ENCODE measurements at regions not wholly inside any gene's neighbourhood (a gene's known extent, or its start where the extent isn't known, plus 50 kb on each side); places are given as distances from the start of the nearest gene placed in this dataset.

DNA sequence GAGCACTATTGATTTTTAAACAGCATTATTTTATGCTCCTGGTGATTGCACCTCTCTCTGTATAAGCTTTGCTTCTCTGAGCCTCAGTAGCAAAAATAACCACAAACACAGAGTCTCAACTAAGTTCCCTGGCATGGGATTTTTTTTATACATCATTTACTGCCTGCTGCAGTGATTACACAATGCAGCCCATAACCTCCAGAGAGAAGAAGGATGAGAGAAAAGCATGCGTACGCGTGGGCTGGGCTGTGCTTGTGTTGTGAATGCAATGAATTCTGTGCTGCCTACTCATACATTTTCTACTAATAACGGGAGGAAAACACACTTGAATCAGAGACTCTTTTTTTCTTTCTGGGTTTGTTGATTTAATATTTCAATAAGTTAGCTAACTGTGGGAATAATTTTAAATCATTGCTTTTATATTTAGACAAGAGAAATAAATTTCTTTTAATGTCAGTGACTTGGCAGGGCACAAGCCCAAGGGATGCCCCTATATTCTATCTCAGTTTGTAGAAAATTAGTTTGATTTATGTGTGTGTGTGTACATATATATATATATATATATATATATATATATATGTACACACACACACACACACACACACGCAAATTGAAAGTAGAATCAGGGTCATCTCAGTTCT is 351.5 kb downstream of the MED10 start:
- H4K5ac ChIP-seq (ENCODE audit: insufficient read length, low read depth, low read length), result no peak overlapping the region
- H3K4me3 ChIP-seq (ENCODE audit: extremely low read depth in 1 of 4, insufficient read depth in 2 of 4, low read depth in 3 of 4, low read length in 4 of 4), result no peak overlapping the region
- no peaks in the 10 kb centered on the region for H3K27me3 ChIP-seq (replicated peaks in 1 of 4; ENCODE audit: control insufficient read depth in 3 of 4, extremely low read depth in 1 of 4, insufficient read depth in 3 of 4, low read length in 3 of 4)
- no peak overlapping the region for H3K14ac ChIP-seq (ENCODE audit: insufficient read length)
- POLR2A ChIA-PET (ENCODE audit: partially characterized antibody), result no interaction called here
- DNase-seq (ENCODE audit: low read depth in 1 of 2, low spot score in 2 of 2) (no peak), FAIRE-seq (no peak)
- no peak overlapping the region for H3K4me2 ChIP-seq (ENCODE audit: insufficient read depth in 1 of 2, low read depth in 2 of 2, low read length in 2 of 2)
- CTCF ChIA-PET (ENCODE audit: partially characterized antibody), result no interaction called here
- no peak overlapping the region for H2BK120ac ChIP-seq (replicated peaks; ENCODE audit: low read depth, low read length)
- H3K23ac ChIP-seq (ENCODE audit: insufficient read length), result no peak overlapping the region
- H3K18ac ChIP-seq (ENCODE audit: extremely low read depth, low read length), result no peak overlapping the region
- no peak overlapping the region for H4K91ac ChIP-seq (replicated peaks; ENCODE audit: insufficient read length, low read length)
- H4K8ac ChIP-seq (ENCODE audit: extremely low read depth, insufficient read depth, low read length), result no peak overlapping the region
- no peak overlapping the region for H3K9ac ChIP-seq (replicated peaks in 1 of 4; ENCODE audit: extremely low read depth in 1 of 4, low read depth in 3 of 4, low read length in 3 of 4)
- no peak overlapping the region for H2AFZ ChIP-seq (ENCODE audit: low read length)
- no peak overlapping the region for H3K4ac ChIP-seq (replicated peaks; ENCODE audit: insufficient read length, low read depth, low read length)
- H2AK5ac ChIP-seq (ENCODE audit: low read depth, low read length), result no peak overlapping the region
- H3K79me1 ChIP-seq (ENCODE audit: low read depth, low read length), result no peaks in the 10 kb centered on the region
- no peaks in the 10 kb centered on the region for H3K79me2 ChIP-seq (ENCODE audit: control insufficient read depth in 1 of 2, insufficient read depth in 2 of 2, low read length in 2 of 2)
- WGBS, 2 experiments (ENCODE audit: extremely low coverage in 1 of 2, insufficient coverage in 1 of 2, insufficient read length in 1 of 2, insufficient replicate concordance in 2 of 2, low coverage in 1 of 2, low lambda C conversion rate in 2 of 2, missing lambda C conversion rate in 1 of 2), result 70% methylated on average over 5 of the region's 5 CpGs; no CpG with 5 or more reads in 1 of the 2 experiments
- H3K9me3 ChIP-seq (ENCODE audit: insufficient read depth in 2 of 2, low read depth in 1 of 2, low read length in 1 of 2), result no peaks in the 10 kb centered on the region
- H2BK5ac ChIP-seq (ENCODE audit: low read depth, low read length), result no peak overlapping the region
- H2BK20ac ChIP-seq (ENCODE audit: low read length), result no peak overlapping the region
- no peak overlapping the region for H2BK12ac ChIP-seq (ENCODE audit: low read depth, low read length)
- no peak overlapping the region for H3K27ac ChIP-seq (ENCODE audit: low read depth, low read length)
- no peak overlapping the region for H3K56ac ChIP-seq (replicated peaks; ENCODE audit: insufficient read length, low read depth, low read length)
- H4K20me1 ChIP-seq (replicated peaks in 1 of 2; ENCODE audit: control insufficient read depth in 1 of 2, insufficient read depth in 2 of 2, low read length in 2 of 2), result no peaks in the 10 kb centered on the region
- no peaks in the 10 kb centered on the region for H3K36me3 ChIP-seq (ENCODE audit: control insufficient read depth in 2 of 4, insufficient read depth in 4 of 4, low read length in 3 of 4)
- H3K23me2 ChIP-seq (ENCODE audit: low read depth, low read length), result no peaks in the 10 kb centered on the region
- H3K4me1 ChIP-seq (replicated peaks in 1 of 4; ENCODE audit: control insufficient read depth in 3 of 4, insufficient read depth in 4 of 4, low read length in 3 of 4), result no peaks in the 10 kb centered on the region
- H2BK15ac ChIP-seq (ENCODE audit: low read length), result no peak overlapping the region
- TF ChIP-seq, protein P1, sequence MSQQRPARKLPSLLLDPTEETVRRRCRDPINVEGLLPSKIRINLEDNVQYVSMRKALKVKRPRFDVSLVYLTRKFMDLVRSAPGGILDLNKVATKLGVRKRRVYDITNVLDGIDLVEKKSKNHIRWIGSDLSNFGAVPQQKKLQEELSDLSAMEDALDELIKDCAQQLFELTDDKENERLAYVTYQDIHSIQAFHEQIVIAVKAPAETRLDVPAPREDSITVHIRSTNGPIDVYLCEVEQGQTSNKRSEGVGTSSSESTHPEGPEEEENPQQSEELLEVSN (IDR thresholded peaks at IDR 0.05), result no peak
- TF ChIP-seq, protein P2, sequence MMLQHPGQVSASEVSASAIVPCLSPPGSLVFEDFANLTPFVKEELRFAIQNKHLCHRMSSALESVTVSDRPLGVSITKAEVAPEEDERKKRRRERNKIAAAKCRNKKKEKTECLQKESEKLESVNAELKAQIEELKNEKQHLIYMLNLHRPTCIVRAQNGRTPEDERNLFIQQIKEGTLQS (IDR thresholded peaks at IDR 0.05; ENCODE audit: insufficient read depth, low read depth, low read length), result no peak
- TF ChIP-seq TBP (IDR thresholded peaks at IDR 0.05; ENCODE audit: low read depth, low read length) (no peak), TAF7 (optimal IDR thresholded peaks at IDR 0.05; ENCODE audit: borderline replicate concordance, low read depth, low read length) (no peak), SIN3A (conservative IDR thresholded peaks at IDR 0.05 in 1 of 2, IDR thresholded peaks at IDR 0.05 in 1 of 2; ENCODE audit: low read depth in 1 of 2, low read length in 2 of 2) (no peak), RBBP5 (IDR thresholded peaks at IDR 0.05; ENCODE audit: borderline replicate concordance, low read depth, low read length) (no peak), RNF2 (IDR thresholded peaks at IDR 0.05; ENCODE audit: borderline replicate concordance, low read depth, low read length, missing control alignments, poor library complexity, severe bottlenecking) (no peak)
- TF ChIP-seq, protein P3, sequence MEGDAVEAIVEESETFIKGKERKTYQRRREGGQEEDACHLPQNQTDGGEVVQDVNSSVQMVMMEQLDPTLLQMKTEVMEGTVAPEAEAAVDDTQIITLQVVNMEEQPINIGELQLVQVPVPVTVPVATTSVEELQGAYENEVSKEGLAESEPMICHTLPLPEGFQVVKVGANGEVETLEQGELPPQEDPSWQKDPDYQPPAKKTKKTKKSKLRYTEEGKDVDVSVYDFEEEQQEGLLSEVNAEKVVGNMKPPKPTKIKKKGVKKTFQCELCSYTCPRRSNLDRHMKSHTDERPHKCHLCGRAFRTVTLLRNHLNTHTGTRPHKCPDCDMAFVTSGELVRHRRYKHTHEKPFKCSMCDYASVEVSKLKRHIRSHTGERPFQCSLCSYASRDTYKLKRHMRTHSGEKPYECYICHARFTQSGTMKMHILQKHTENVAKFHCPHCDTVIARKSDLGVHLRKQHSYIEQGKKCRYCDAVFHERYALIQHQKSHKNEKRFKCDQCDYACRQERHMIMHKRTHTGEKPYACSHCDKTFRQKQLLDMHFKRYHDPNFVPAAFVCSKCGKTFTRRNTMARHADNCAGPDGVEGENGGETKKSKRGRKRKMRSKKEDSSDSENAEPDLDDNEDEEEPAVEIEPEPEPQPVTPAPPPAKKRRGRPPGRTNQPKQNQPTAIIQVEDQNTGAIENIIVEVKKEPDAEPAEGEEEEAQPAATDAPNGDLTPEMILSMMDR (IDR thresholded peaks at IDR 0.05; ENCODE audit: control extremely low read depth in 1 of 3, insufficient read depth in 1 of 3, low read depth in 1 of 3, low read length in 3 of 3), result no peak

Measured in H1 (cell line).